Neuronal stem cell (in vitro differentiated cells): ENCODE measurements at regions not wholly inside any gene's neighbourhood (a gene's known extent, or its start where the extent isn't known, plus 50 kb on each side); places are given as distances from the start of the nearest gene placed in this dataset.

ENCODE experiments used
- DNase-seq: peaks from one replicate; pipeline ENCODE4 v3.0.0-alpha.2; 2013; ENCODE audit warnings: low spot score
- H2AFZ ChIP-seq: one replicate; pipeline ENCODE4 v1.6.1; 2013; ENCODE audit warnings: mild to moderate bottlenecking, low read length, inconsistent platforms
- H2AK5ac ChIP-seq: 2 replicates; pipeline ENCODE4 v1.6.1; 2013; ENCODE audit warnings: low read depth, mild to moderate bottlenecking, inconsistent platforms, low read length, moderate library complexity, mixed read lengths
- H2BK120ac ChIP-seq: 2 replicates; pipeline ENCODE4 v1.6.1; 2013; ENCODE audit warnings: low read depth, mild to moderate bottlenecking, inconsistent platforms, low read length, moderate library complexity, mixed read lengths
- H2BK12ac ChIP-seq: one replicate; pipeline ENCODE4 v1.6.1; 2013; ENCODE audit warnings: low read length, inconsistent platforms
- H2BK15ac ChIP-seq: 2 replicates; pipeline ENCODE4 v1.6.1; 2013; ENCODE audit warnings: mild to moderate bottlenecking, low read length, inconsistent platforms, mixed read lengths
- H2BK5ac ChIP-seq: one replicate; pipeline ENCODE4 v1.6.1; 2013; ENCODE audit warnings: inconsistent platforms, mild to moderate bottlenecking, low read length, moderate library complexity
- H3K14ac ChIP-seq: one replicate; pipeline ENCODE4 v1.6.1; 2013; ENCODE audit warnings: low read length, inconsistent platforms
- H3K18ac ChIP-seq: 2 replicates; pipeline ENCODE4 v1.6.1; 2013; ENCODE audit warnings: low read length, inconsistent platforms
- H3K23ac ChIP-seq: 2 replicates; pipeline ENCODE4 v1.6.1; 2013; ENCODE audit warnings: low read depth, mild to moderate bottlenecking, mixed read lengths, low read length, inconsistent platforms; ENCODE audit not compliant: poor library complexity
- H3K27ac ChIP-seq: replicated peaks from 3 replicates; pipeline ENCODE4 v1.5.1; 2013; ENCODE audit warnings: low read length, inconsistent platforms
- H3K27me3 ChIP-seq, 3 experiments: 2 replicates each; pipeline ENCODE4 v1.6.1; 2013; ENCODE audit warnings: low read length in 3 of 3, mild to moderate bottlenecking in 2 of 3, inconsistent platforms in 1 of 3, low read depth in 1 of 3, mixed read lengths in 1 of 3, moderate library complexity in 1 of 3; ENCODE audit not compliant: control insufficient read depth in 3 of 3, insufficient read depth in 3 of 3
- H3K36me3 ChIP-seq, 2 donors: replicated peaks in 1 of 2; 2 replicates each; pipeline ENCODE4 v1.6.1; 2013; ENCODE audit warnings: low read length in 2 of 2; ENCODE audit not compliant: control insufficient read depth in 2 of 2, insufficient read depth in 2 of 2
- H3K4ac ChIP-seq: 2 replicates; pipeline ENCODE4 v1.6.1; 2013; ENCODE audit warnings: inconsistent platforms, mild to moderate bottlenecking, low read length, moderate library complexity
- H3K4me1 ChIP-seq, 2 donors: 1 replicate in 1 of 2; 2 replicates in 1 of 2; pipeline ENCODE4 v1.6.1; 2013; ENCODE audit warnings: low read length in 2 of 2, low read depth in 1 of 2; ENCODE audit not compliant: control insufficient read depth in 2 of 2, insufficient read depth in 1 of 2
- H3K4me2 ChIP-seq: one replicate; pipeline ENCODE4 v1.6.1; 2013; ENCODE audit warnings: mild to moderate bottlenecking, low read length, inconsistent platforms; ENCODE audit not compliant: insufficient read depth, poor library complexity, severe bottlenecking
- H3K4me3 ChIP-seq, 2 donors: 2 replicates each; pipeline ENCODE4 v1.5.1; 2013; ENCODE audit warnings: low read length in 2 of 2, mild to moderate bottlenecking in 2 of 2, inconsistent platforms in 1 of 2, moderate library complexity in 1 of 2
- H3K79me1 ChIP-seq: one replicate; pipeline ENCODE4 v1.6.1; 2013; ENCODE audit warnings: low read depth, mild to moderate bottlenecking, inconsistent platforms, low read length, moderate library complexity
- H3K9ac ChIP-seq: one replicate; pipeline ENCODE4 v1.6.1; 2013; ENCODE audit warnings: mild to moderate bottlenecking, low read depth, low read length, inconsistent platforms; ENCODE audit not compliant: poor library complexity
- H3K9me3 ChIP-seq, 2 donors: replicated peaks in 1 of 2; 2 replicates each; pipeline versions ENCODE3 to v1.6.1; 2013; ENCODE audit warnings: low read length in 2 of 2, mild to moderate bottlenecking in 2 of 2, inconsistent platforms in 1 of 2, low read depth in 1 of 2, mixed read lengths in 1 of 2, moderate library complexity in 1 of 2; ENCODE audit not compliant: control insufficient read depth in 2 of 2, insufficient read depth in 1 of 2
- H4K8ac ChIP-seq: one replicate; pipeline ENCODE4 v1.6.1; 2013; ENCODE audit warnings: low read depth, mild to moderate bottlenecking, inconsistent platforms, low read length, moderate library complexity
- H4K91ac ChIP-seq: one replicate; pipeline ENCODE4 v1.6.1; 2013; ENCODE audit warnings: low read length, low read depth, mild to moderate bottlenecking, inconsistent platforms; ENCODE audit not compliant: poor library complexity
- WGBS, 2 donors: extraction: QIAGEN DNeasy Blood & Tissue Kit; methylation state at CpG; one replicate each; pipeline ENCODE4 v1.1.7; 2013; ENCODE audit warnings: missing lambda C conversion rate in 2 of 2, mixed read lengths in 1 of 2; ENCODE audit not compliant: insufficient read length in 2 of 2, insufficient replicate concordance in 1 of 2; ENCODE audit errors: extremely low coverage in 2 of 2; 5-methylcytosine and 5-hydroxymethylcytosine counted together

DNA sequence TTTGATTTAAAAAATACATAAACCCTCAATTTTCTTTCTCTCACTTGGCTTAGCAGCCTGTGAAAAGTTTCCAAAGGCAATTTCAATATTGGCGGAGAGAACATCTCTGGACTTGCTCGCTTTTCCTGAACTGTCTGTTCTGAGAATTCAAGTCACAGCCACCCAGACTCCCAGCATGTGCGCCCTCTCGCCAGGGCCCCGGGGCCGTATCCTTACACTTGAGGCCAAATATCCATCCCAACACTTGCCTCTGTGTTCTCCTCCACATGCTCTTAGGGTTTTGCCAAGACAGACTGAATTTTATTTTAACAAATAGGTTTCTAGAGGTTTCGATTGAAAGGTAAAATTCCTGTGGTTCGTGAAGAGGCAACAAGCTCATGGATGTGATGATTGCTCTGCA is 111.5 kb upstream of the GPR26 start:
- Histone ChIP-seq H3K27ac (no peak overlapping the region), H3K4me1 (peaks cover 0 to 10% of the 10 kb centered on the region in 2 donors), H3K18ac (no peak overlapping the region), H2BK5ac (no peak overlapping the region), H2BK15ac (no peak overlapping the region), H3K9me3 (no peaks in the 10 kb centered on the region), H2AK5ac (no peak overlapping the region), H3K4me3 (no peak overlapping the region), H2BK12ac (no peak overlapping the region), H4K91ac (no peak overlapping the region), H3K4ac (peak overlapping the region; percentile 47), H3K14ac (no peak overlapping the region), H4K8ac (no peak overlapping the region), H3K4me2 (no peak overlapping the region), H3K9ac (no peak overlapping the region), H3K23ac (no peak overlapping the region), H3K27me3 (no peaks in the 10 kb centered on the region), H3K79me1 (no peaks in the 10 kb centered on the region), H2BK120ac (no peak overlapping the region), H3K36me3 (no peaks in the 10 kb centered on the region), H2AFZ (no peak overlapping the region)
- DNase-seq = no peak
- no CpG with 5 or more reads among the region's 8 CpGs for WGBS, 2 donors

DNA sequence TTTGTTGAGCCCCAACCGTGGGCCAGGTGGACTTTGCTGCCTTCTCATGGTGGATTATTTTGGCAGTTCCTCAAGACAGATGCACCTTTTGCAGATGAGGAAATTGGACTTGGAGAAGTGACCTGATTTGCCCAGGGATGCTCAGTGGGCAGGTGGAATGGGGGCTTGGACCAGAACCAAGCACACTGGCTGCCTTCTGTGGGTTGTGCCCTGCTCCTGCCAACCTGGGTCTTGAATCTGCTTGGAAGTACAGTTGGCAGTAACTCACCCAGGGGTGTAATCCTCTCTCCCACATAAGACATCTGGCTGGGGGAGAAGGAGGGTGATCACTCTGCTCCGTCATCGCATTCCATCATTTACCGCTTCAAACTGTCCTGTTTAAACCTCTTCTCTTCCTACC is 110.5 kb upstream of the GPR26 start:
- Histone ChIP-seq H3K18ac (no peak overlapping the region), H3K27me3 (no peaks in the 10 kb centered on the region), H3K79me1 (no peaks in the 10 kb centered on the region), H3K14ac (no peak overlapping the region), H3K23ac (no peak overlapping the region), H3K9me3 (no peaks in the 10 kb centered on the region), H3K4me3 (no peak overlapping the region), H2BK12ac (no peak overlapping the region), H3K27ac (no peak overlapping the region), H2AFZ (no peak overlapping the region), H3K36me3 (no peaks in the 10 kb centered on the region), H2BK15ac (no peak overlapping the region), H4K8ac (no peak overlapping the region), H2AK5ac (peak overlapping the region; percentile 9), H3K9ac (no peak overlapping the region), H2BK120ac (no peak overlapping the region), H4K91ac (no peak overlapping the region), H3K4me2 (no peak overlapping the region), H2BK5ac (no peak overlapping the region), H3K4me1 (peaks cover 0 to 10% of the 10 kb centered on the region in 2 donors), H3K4ac (no peak overlapping the region)
- WGBS, 2 donors = no CpG with 5 or more reads among the region's 4 CpGs
- DNase-seq = no peak

GRCh38 chr10:123556049-123556448 is 110.1 kb upstream of the GPR26 start:
- Histone ChIP-seq H3K27me3 (no peaks in the 10 kb centered on the region), H3K4me1 (peaks cover 0 to 10% of the 10 kb centered on the region in 2 donors), H3K4me2 (no peak overlapping the region), H3K36me3 (no peaks in the 10 kb centered on the region), H2BK120ac (no peak overlapping the region), H2BK15ac (no peak overlapping the region), H3K79me1 (no peaks in the 10 kb centered on the region), H3K4ac (no peak overlapping the region), H4K8ac (no peak overlapping the region), H4K91ac (no peak overlapping the region), H3K18ac (peak overlapping the region; percentile 40), H3K23ac (no peak overlapping the region), H2BK12ac (no peak overlapping the region), H3K9ac (no peak overlapping the region), H2BK5ac (no peak overlapping the region), H3K27ac (no peak overlapping the region), H3K9me3 (no peaks in the 10 kb centered on the region), H2AK5ac (peak overlapping the region; percentile 9), H3K14ac (peak overlapping the region; percentile 11), H2AFZ (no peak overlapping the region), H3K4me3 (no peak overlapping the region)
- no CpG with 5 or more reads among the region's 7 CpGs for WGBS, 2 donors
- no peak for DNase-seq

- Histone ChIP-seq H3K27me3 (no peaks in the 10 kb centered on the region), H3K79me1 (no peaks in the 10 kb centered on the region), H3K4ac (no peak overlapping the region), H2BK5ac (no peak overlapping the region), H3K4me2 (no peak overlapping the region), H3K4me1 (peaks cover 0 to 10% of the 10 kb centered on the region in 2 donors), H3K9ac (no peak overlapping the region), H4K91ac (no peak overlapping the region), H3K9me3 (no peaks in the 10 kb centered on the region), H3K14ac (no peak overlapping the region), H2AFZ (no peak overlapping the region), H3K23ac (no peak overlapping the region), H2BK12ac (peak overlapping the region; percentile 79), H2BK15ac (no peak overlapping the region), H3K27ac (no peak overlapping the region), H3K4me3 (no peak overlapping the region), H3K36me3 (no peaks in the 10 kb centered on the region), H2BK120ac (peak overlapping the region; percentile 35), H3K18ac (peak overlapping the region; percentile 35), H4K8ac (no peak overlapping the region), H2AK5ac (peak overlapping the region; percentile 67)
- no CpG with 5 or more reads among the region's 16 CpGs for WGBS, 2 donors
- no peak for DNase-seq
Observed at GRCh38 chr10:123556736-123557135, 109.4 kb upstream of the GPR26 start.
